ENCODE measurements at regions not wholly inside any gene's neighbourhood (a gene's known extent, or its start where the extent isn't known, plus 50 kb on each side); places are given as distances from the start of the nearest gene placed in this dataset.
"Not testable (repeated sequence)": the region's sequence is repeated elsewhere in the genome, so short reads cannot be mapped to it uniquely, and the experiment has no call there.

- H3K36me3 Mint-ChIP-seq (ENCODE audit: low read depth): no peaks in the 10 kb centered on the region
- no peak overlapping the region for H3K4me3 Mint-ChIP-seq
- DNase-seq: no peak
- H3K27me3 Mint-ChIP-seq (ENCODE audit: low read depth, poor library complexity): no peaks in the 10 kb centered on the region
- TF ChIP-seq, protein P1, sequence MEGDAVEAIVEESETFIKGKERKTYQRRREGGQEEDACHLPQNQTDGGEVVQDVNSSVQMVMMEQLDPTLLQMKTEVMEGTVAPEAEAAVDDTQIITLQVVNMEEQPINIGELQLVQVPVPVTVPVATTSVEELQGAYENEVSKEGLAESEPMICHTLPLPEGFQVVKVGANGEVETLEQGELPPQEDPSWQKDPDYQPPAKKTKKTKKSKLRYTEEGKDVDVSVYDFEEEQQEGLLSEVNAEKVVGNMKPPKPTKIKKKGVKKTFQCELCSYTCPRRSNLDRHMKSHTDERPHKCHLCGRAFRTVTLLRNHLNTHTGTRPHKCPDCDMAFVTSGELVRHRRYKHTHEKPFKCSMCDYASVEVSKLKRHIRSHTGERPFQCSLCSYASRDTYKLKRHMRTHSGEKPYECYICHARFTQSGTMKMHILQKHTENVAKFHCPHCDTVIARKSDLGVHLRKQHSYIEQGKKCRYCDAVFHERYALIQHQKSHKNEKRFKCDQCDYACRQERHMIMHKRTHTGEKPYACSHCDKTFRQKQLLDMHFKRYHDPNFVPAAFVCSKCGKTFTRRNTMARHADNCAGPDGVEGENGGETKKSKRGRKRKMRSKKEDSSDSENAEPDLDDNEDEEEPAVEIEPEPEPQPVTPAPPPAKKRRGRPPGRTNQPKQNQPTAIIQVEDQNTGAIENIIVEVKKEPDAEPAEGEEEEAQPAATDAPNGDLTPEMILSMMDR (IDR thresholded peaks at IDR 0.05): no peak
- H3K9me3 Mint-ChIP-seq: no peaks in the 10 kb centered on the region
- H3K4me1 Mint-ChIP-seq: peaks cover 14% of the 10 kb centered on the region
- H3K27ac Mint-ChIP-seq: no peak overlapping the region
These were observed 1534.6 kb downstream of the GRIK2 start for GRCh38 chr6:102928109-102928508.

DNA sequence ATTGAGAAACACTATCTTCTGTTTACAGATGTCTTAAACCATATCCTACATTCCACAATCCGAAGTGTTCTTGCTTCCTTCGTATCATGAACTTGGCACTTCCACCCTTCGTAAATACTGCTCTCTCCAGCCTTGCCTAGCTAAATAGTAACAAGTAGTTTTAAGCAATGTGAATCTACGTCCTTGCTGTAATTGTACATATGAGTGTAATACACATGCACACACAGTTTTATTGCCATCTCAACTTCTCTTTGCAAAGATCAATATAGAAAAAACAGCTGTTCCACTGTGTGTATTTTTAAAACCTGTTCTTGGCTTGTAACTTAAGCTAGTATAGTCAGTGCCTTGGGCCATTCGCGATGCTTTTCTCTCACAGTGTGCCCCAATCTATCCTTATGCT lies 1524.7 kb downstream of the GRIK2 start:
- peaks cover 8% of the 10 kb centered on the region for H3K27me3 Mint-ChIP-seq (ENCODE audit: low read depth, poor library complexity)
- no peak for DNase-seq
- H3K4me3 Mint-ChIP-seq: no peak overlapping the region
- no peak overlapping the region for H3K27ac Mint-ChIP-seq
- no peaks in the 10 kb centered on the region for H3K36me3 Mint-ChIP-seq (ENCODE audit: low read depth)
- H3K9me3 Mint-ChIP-seq: no peaks in the 10 kb centered on the region
- peaks cover 5% of the 10 kb centered on the region for H3K4me1 Mint-ChIP-seq
- TF ChIP-seq, protein P1 (IDR thresholded peaks at IDR 0.05): no peak

DNA sequence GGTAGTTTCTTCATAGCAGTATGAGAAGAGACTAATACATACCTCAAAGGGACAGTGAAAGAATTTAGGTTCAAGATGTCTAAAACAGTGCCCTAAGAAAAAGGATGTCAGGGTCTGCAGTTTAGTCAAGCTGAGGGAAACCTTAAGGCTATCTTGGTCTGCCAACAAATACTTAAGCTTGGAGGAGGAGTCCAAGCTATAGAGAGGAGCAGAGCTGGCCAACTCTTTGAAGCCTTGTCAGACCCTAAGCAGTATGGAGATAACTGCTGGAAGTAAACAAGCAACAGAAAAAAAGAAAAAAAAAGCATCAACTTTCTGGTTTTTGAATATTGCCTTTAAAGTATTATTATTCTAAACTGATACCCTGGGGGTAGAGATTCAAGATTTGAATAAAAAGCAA lies 1518.1 kb downstream of the GRIK2 start:
- Mint-ChIP-seq H3K4me1 (no peaks in the 10 kb centered on the region), H3K9me3 (peaks cover 12% of the 10 kb centered on the region), H3K4me3 (no peak overlapping the region), H3K27ac (no peak overlapping the region), H3K27me3 (ENCODE audit: low read depth, poor library complexity) (peaks cover 8% of the 10 kb centered on the region), H3K36me3 (ENCODE audit: low read depth) (peaks cover 4% of the 10 kb centered on the region)
- no peak for DNase-seq
- TF ChIP-seq, protein P1 (IDR thresholded peaks at IDR 0.05): no peak

- H3K27me3 Mint-ChIP-seq (ENCODE audit: low read depth, poor library complexity); H3K27ac Mint-ChIP-seq; H3K4me3 Mint-ChIP-seq; DNase-seq; H3K4me1 Mint-ChIP-seq; H3K36me3 Mint-ChIP-seq (ENCODE audit: low read depth): not testable (repeated sequence)
- peaks cover 12% of the 10 kb centered on the region for H3K9me3 Mint-ChIP-seq
These were observed 1517.2 kb downstream of the GRIK2 start for GRCh38 chr6:102910701-102911139.

- Mint-ChIP-seq H3K36me3 (ENCODE audit: low read depth) (peaks cover 4% of the 10 kb centered on the region), H3K4me1 (peaks cover 15% of the 10 kb centered on the region), H3K27me3 (ENCODE audit: low read depth, poor library complexity) (no peaks in the 10 kb centered on the region), H3K27ac (no peak overlapping the region), H3K9me3 (peaks cover 12% of the 10 kb centered on the region), H3K4me3 (no peak overlapping the region)
- TF ChIP-seq, protein P1 (IDR thresholded peaks at IDR 0.05): no peak
- DNase-seq: no peak
These were observed 1513.7 kb downstream of the GRIK2 start for GRCh38 chr6:102907181-102907580.

DNA sequence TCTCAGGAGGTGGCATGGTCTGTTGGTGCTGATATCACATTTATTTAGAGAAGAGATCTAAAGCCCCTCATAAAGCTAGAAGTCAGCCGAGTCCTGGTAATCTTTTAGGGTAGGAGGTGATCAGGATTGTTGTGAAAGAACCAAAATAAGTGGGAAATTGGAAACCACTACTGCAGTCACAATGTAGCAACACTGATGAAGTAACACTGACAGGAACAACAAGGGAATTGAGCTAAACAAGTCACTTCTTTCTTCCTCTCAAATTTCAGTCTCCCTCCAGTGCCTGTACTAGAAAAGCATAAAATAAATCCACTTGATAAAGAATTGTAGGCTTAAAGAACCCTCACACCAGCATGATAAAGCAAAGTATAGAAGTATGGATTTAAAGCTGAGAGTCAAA lies 1509.0 kb downstream of the GRIK2 start:
- TF ChIP-seq, protein P1 (IDR thresholded peaks at IDR 0.05): no peak
- Mint-ChIP-seq H3K4me3 (no peak overlapping the region), H3K27me3 (ENCODE audit: low read depth, poor library complexity) (no peaks in the 10 kb centered on the region), H3K36me3 (ENCODE audit: low read depth) (peaks cover 5% of the 10 kb centered on the region), H3K9me3 (peaks cover 9% of the 10 kb centered on the region), H3K4me1 (peaks cover 20% of the 10 kb centered on the region), H3K27ac (peak overlapping the region; percentile 96)
- DNase-seq: no peak

All from nephron progenitor cell (in vitro differentiated cells).